ENCODE measurements at regions not wholly inside any gene's neighbourhood (a gene's known extent, or its start where the extent isn't known, plus 50 kb on each side); places are given as distances from the start of the nearest gene placed in this dataset.

- no peak for TF ChIP-seq CTCF (IDR thresholded peaks at IDR 0.05; ENCODE audit: insufficient read depth, low read length)
- TF ChIP-seq SPI1 (IDR thresholded peaks at IDR 0.05; ENCODE audit: borderline replicate concordance, low read depth), result no peak
- no peak for TF ChIP-seq REST (IDR thresholded peaks at IDR 0.05; ENCODE audit: insufficient replicate concordance, low read depth)
Measured at GRCh38 chr1:79988401-79988800, 981.9 kb upstream of the ADGRL4 start.
